Activated CD4-positive, alpha-beta T cell treated with anti-CD3 and anti-CD28 coated beads, Interleukin-2, amount 10 ng/mL, durations not matched to agents 24 days and 14 days (primary cell): ENCODE measurements at regions not wholly inside any gene's neighbourhood (a gene's known extent, or its start where the extent isn't known, plus 50 kb on each side); places are given as distances from the start of the nearest gene placed in this dataset.
A peak's percentile ranks its signal among the peaks of the same experiment; 100 is the strongest.
"Not testable (repeated sequence)": the region's sequence is repeated elsewhere in the genome, so short reads cannot be mapped to it uniquely, and the experiment has no call there.

Experiments used
- DNase-seq: peaks from one replicate; pipeline ENCODE4 v3.0.0; 2022
- H3K27ac Mint-ChIP-seq: one replicate; pipeline ENCODE4 v1.8.0; 2022; ENCODE audit warnings: mild to moderate bottlenecking, mixed read lengths
- H3K27me3 Mint-ChIP-seq: one replicate; pipeline ENCODE4 v1.8.0; 2022; ENCODE audit warnings: mixed read lengths
- H3K36me3 Mint-ChIP-seq: one replicate; pipeline ENCODE4 v1.8.0; 2022; ENCODE audit warnings: low read depth, mild to moderate bottlenecking, mixed read lengths
- H3K4me1 Mint-ChIP-seq: one replicate; pipeline ENCODE4 v1.8.0; 2021; ENCODE audit warnings: mixed read lengths
- H3K4me3 Mint-ChIP-seq: one replicate; pipeline ENCODE4 v1.8.0; 2022; ENCODE audit warnings: mild to moderate bottlenecking, moderate library complexity, mixed read lengths
- H3K9me3 Mint-ChIP-seq: one replicate; pipeline ENCODE4 v1.8.0; 2021; ENCODE audit warnings: mixed read lengths
- intact Hi-C: fragments of 100-400 bp; cut with micrococcal nuclease; formaldehyde crosslinking; loops from one replicate; pipeline ENCODE4 v1.15.1; 2023

GRCh38 chr6:87756858-87757257 lies 54.8 kb upstream of the AKIRIN2 start:
- peaks cover 11% of the 10 kb centered on the region for H3K4me1 Mint-ChIP-seq
- H3K27ac Mint-ChIP-seq: no peak overlapping the region
- no peaks in the 10 kb centered on the region for H3K36me3 Mint-ChIP-seq
- peak; percentile 61 for DNase-seq
- no peak overlapping the region for H3K4me3 Mint-ChIP-seq
- H3K27me3 Mint-ChIP-seq: peaks cover 6% of the 10 kb centered on the region
- intact Hi-C loops: loop anchor here (2.0 kb wide), 1 partner anchor 52 kb away; no protein-coding TSS in a partner anchor
- no peaks in the 10 kb centered on the region for H3K9me3 Mint-ChIP-seq

DNA sequence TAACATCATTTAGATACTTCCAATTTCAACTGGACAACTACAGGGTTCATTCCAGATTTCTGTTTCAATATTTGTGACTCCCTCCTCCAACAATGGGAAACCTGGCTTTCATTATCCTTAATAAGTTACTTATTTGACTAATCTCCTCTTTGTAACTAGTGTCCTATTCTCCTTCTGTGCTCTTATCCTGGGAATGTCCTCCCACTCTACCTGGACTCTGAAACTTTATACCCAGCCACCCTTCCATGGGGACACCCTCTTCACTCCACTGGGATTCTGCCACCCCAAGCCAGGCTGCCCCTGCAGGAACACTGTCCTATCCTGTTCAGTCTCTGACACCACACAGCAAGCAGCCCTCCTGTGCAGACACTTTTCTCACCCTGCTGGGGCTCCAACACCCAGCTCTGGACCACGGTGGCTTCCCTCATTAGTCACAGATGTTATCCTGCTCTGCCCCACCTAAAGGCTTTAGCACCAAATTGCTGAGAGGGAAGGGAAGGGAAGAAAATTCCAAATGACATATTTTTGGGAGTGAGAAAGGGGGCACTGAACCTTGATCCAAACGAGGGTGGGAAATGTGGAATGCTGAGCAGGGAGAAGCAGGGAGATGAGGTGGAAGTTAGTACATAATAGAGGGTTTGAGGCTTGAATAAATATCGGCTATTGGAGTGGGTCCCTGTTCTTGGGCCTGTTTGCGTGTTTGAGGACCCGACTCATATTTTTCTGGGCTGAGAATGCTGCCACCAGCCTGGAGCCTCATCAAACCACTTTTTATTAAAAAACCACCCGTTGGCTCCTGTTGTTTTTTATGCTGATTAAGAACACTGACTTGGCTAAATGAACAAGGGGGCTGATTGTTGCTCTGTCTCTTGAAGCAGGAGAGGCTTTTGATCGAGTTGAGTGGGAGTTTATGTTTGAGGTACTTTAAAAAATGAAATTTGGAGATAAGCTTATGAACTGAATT lies 54.0 kb upstream of the AKIRIN2 start:
- intact Hi-C loops: loop anchor here (2.0 kb wide), 1 partner anchor 53 kb away; no protein-coding TSS in a partner anchor

DNA sequence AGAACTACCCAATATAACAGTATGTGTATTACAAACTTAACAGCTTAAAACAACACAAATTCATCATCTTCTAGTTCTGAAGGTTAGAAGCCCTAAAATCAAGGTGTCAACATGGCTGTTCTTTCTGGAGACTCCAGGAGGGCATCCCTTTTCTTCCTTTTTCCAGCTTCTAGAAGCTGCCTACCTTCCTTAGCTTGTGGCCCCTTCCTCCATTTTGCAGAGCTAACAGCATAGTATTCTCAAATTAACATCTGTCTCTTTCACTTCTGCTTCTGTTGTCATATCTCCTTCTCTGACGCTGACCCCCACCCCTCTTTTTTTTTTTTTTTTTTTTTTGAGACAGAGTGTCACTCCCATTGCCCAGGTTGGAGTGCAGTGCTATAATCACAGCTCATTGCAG lies 52.8 kb upstream of the AKIRIN2 start:
- Mint-ChIP-seq H3K27me3 (peaks cover 6% of the 10 kb centered on the region), H3K27ac (no peak overlapping the region), H3K4me3 (no peak overlapping the region), H3K4me1 (peaks cover 11% of the 10 kb centered on the region), H3K36me3 (no peaks in the 10 kb centered on the region), H3K9me3 (no peaks in the 10 kb centered on the region)
- DNase-seq: no peak
- intact Hi-C loops: no loop called here

More for the DNA sequence above, 54.0 kb upstream of the AKIRIN2 start:
- no peak for DNase-seq
- Mint-ChIP-seq H3K27me3 (peaks cover 6% of the 10 kb centered on the region), H3K4me3 (no peak overlapping the region), H3K9me3 (no peaks in the 10 kb centered on the region), H3K36me3 (no peaks in the 10 kb centered on the region), H3K27ac (no peak overlapping the region), H3K4me1 (peaks cover 11% of the 10 kb centered on the region)

DNA sequence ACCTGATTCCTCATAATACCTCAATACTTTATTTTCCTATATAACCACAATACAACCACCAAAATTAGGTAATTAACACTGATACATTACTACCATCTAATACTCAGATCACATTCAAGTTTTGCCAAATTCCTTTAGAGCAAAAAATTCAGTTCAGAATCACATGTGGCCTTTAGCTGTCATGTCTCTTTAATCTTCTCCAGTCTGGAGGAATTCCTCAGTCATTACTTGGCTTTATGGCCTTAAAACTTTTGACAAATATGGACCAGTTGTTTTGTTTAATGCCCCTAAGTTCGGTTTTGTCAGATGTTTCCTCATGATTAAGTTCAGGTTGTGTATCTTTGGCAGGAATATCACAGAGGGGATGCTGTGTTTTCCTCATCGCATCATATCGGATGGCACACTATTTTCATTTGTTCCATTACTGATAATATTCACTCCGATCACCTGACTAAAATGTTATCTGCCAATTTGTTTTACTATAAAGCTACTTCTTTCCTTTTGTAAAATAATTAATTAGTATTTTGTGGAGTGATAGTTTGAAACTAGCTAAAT lies 51.2 kb upstream of the AKIRIN2 start:
- no peak for DNase-seq
- no peaks in the 10 kb centered on the region for H3K9me3 Mint-ChIP-seq
- H3K27ac Mint-ChIP-seq: no peak overlapping the region
- H3K4me1 Mint-ChIP-seq: peaks cover 11% of the 10 kb centered on the region
- intact Hi-C loops: no loop called here
- H3K4me3 Mint-ChIP-seq: no peak overlapping the region
- peaks cover 6% of the 10 kb centered on the region for H3K27me3 Mint-ChIP-seq
- no peaks in the 10 kb centered on the region for H3K36me3 Mint-ChIP-seq

DNA sequence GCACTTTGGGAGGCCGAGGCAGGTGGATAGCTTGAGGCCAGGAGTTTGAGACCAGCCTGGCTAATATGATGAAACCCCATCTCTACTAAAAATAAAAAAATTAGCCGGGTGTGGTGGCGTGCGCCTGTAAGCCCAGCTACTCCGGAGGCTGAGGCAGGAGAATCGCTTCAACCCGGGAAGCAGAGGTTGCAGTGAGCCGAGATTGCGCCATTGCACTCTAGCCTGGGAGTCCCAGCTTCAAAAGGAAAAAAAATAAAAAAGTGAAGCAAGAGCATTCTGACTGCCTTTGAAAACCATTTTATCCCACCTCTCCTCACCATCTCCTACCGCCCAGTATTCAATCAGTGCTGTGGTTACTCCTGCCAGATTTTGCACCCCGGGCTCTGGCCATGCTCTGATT lies 50.5 kb upstream of the AKIRIN2 start:
- H3K36me3 Mint-ChIP-seq, H3K27me3 Mint-ChIP-seq, DNase-seq, intact Hi-C loops, H3K9me3 Mint-ChIP-seq, H3K27ac Mint-ChIP-seq, H3K4me3 Mint-ChIP-seq: not testable (repeated sequence)
- peaks cover 11% of the 10 kb centered on the region for H3K4me1 Mint-ChIP-seq
